ENCODE measurements at regions not wholly inside any gene's neighbourhood (a gene's known extent, or its start where the extent isn't known, plus 50 kb on each side); places are given as distances from the start of the nearest gene placed in this dataset.

- no peak for TF ChIP-seq POLR2AphosphoS5 (IDR thresholded peaks at IDR 0.05; ENCODE audit: low read depth, low read length)
- TF ChIP-seq POLR2A (IDR thresholded peaks at IDR 0.05; ENCODE audit: low read depth, low read length) = no peak
Observed at GRCh38 chr3:194741916-194742315, 56.2 kb downstream of the FAM43A start.
